T-cell (primary cell): ENCODE measurements at regions not wholly inside any gene's neighbourhood (a gene's known extent, or its start where the extent isn't known, plus 50 kb on each side); places are given as distances from the start of the nearest gene placed in this dataset.
"Not testable (repeated sequence)": the region's sequence is repeated elsewhere in the genome, so short reads cannot be mapped to it uniquely, and the experiment has no call there.

Experiments
- ATAC-seq, 4 experiments: fragments of 200-7000 bp in 3 of 4; fragments of 150-1000 bp in 1 of 4; cut with Tn5 transposase; replicated peaks in 1 of 4; 1 replicate in 3 of 4; 2 replicates in 1 of 4; pipeline ENCODE4 v1.10.0; 2021; ENCODE audit warnings: moderate library complexity in 3 of 4, mild to moderate bottlenecking in 2 of 4, moderate number of reproducible peaks in 1 of 4
- CTCF ChIA-PET, 2 donors: fragments of 300-600 bp; sonication (Branson Sonifier 250); formaldehyde crosslinking; loops; one replicate each; lab custom pipeline; 2022; ENCODE audit warnings: antibody characterized with exemption in 2 of 2; lab: Charles Lee
- POLR2A ChIA-PET, 2 donors: fragments of 300-600 bp; sonication (Branson Sonifier 250); formaldehyde crosslinking; loops; one replicate each; lab custom pipeline; 2022; ENCODE audit warnings: antibody characterized with exemption in 2 of 2; lab: Charles Lee
- DNase-seq, 35 experiments: peaks; one replicate each; pipeline versions ENCODE4 v3.0.0 to v3.0.0-alpha.2; 2013 to 2023
- H3K27ac ChIP-seq: one replicate; pipeline ENCODE4 v1.5.1; 2013; ENCODE audit warnings: low read length
- H3K27me3 ChIP-seq, 2 experiments: replicated peaks in 1 of 2; 1 replicate in 1 of 2; 2 replicates in 1 of 2; pipeline versions ENCODE4 v1.6.1 to v1.7.0; 2013; ENCODE audit warnings: low read length in 1 of 2, mixed read lengths in 1 of 2; ENCODE audit not compliant: control insufficient read depth in 2 of 2, insufficient read depth in 2 of 2; ENCODE audit errors: extremely low read depth in 1 of 2
- H3K36me3 ChIP-seq, 2 donors: 1 replicate in 1 of 2; 2 replicates in 1 of 2; pipeline versions ENCODE4 v1.6.1 to v1.7.0; 2013; ENCODE audit warnings: low read length in 1 of 2; ENCODE audit not compliant: control insufficient read depth in 2 of 2, insufficient read depth in 1 of 2; ENCODE audit errors: extremely low read depth in 1 of 2
- H3K4me1 ChIP-seq, 2 experiments: 1 replicate in 1 of 2; 2 replicates in 1 of 2; pipeline versions ENCODE4 v1.6.1 to v1.7.0; 2013; ENCODE audit warnings: low read length in 2 of 2, mixed read lengths in 1 of 2; ENCODE audit not compliant: insufficient read depth in 2 of 2, control insufficient read depth in 1 of 2; ENCODE audit errors: extremely low read depth in 1 of 2
- H3K4me3 ChIP-seq, 2 donors: 1 replicate in 1 of 2; 2 replicates in 1 of 2; pipeline versions ENCODE4 v1.5.1 to v1.7.0; 2013; ENCODE audit warnings: mild to moderate bottlenecking in 2 of 2, low read length in 1 of 2, moderate library complexity in 1 of 2; ENCODE audit not compliant: control insufficient read depth in 1 of 2; ENCODE audit errors: extremely low read depth in 1 of 2
- H3K9me3 ChIP-seq: 2 replicates; pipeline ENCODE4 v1.7.0; 2013
- H3K27ac Mint-ChIP-seq, 2 donors: one replicate each; pipeline ENCODE4 v1.8.0; 2020 to 2021; ENCODE audit warnings: mild to moderate bottlenecking in 2 of 2, mixed read lengths in 2 of 2
- H3K27me3 Mint-ChIP-seq, 2 donors: one replicate each; pipeline ENCODE4 v1.8.0; 2021 to 2022; ENCODE audit warnings: mixed read lengths in 2 of 2
- H3K36me3 Mint-ChIP-seq: one replicate; pipeline ENCODE4 v1.8.0; 2021; ENCODE audit warnings: mixed read lengths
- H3K4me1 Mint-ChIP-seq, 3 donors: one replicate each; pipeline ENCODE4 v1.8.0; 2020 to 2022; ENCODE audit warnings: mixed read lengths in 3 of 3, mild to moderate bottlenecking in 1 of 3
- H3K4me3 Mint-ChIP-seq, 3 donors: one replicate each; pipeline ENCODE4 v1.8.0; 2020 to 2022; ENCODE audit warnings: mild to moderate bottlenecking in 3 of 3, mixed read lengths in 3 of 3, moderate library complexity in 3 of 3
- H3K9me3 Mint-ChIP-seq, 3 donors: one replicate each; pipeline ENCODE4 v1.8.0; 2020 to 2022; ENCODE audit warnings: mixed read lengths in 3 of 3
- WGBS: methylation state at CpG from one replicate; pipeline ENCODE4 v1.1.5; 2013; ENCODE audit warnings: missing lambda C conversion rate; ENCODE audit not compliant: insufficient coverage; 5-methylcytosine and 5-hydroxymethylcytosine counted together

- Mint-ChIP-seq H3K36me3 (no peaks in the 10 kb centered on the region), H3K4me1 (peaks cover 0 to 3% (median 0%) of the 10 kb centered on the region in 3 donors), H3K27me3 (peaks cover 0 to 8% of the 10 kb centered on the region in 2 donors), H3K9me3 (no peaks in the 10 kb centered on the region), H3K27ac (no peak overlapping the region), H3K4me3 (no peak overlapping the region)
- peak in 34 of 35 experiments; percentile 11 to 67 (median 38) for DNase-seq
- WGBS: no CpG with 5 or more reads among the region's 26 CpGs
- Histone ChIP-seq H3K27ac (no peak overlapping the region), H3K9me3 (no peaks in the 10 kb centered on the region), H3K4me1 (peaks cover 0 to 4% of the 10 kb centered on the region in 2 experiments), H3K36me3 (no peaks in the 10 kb centered on the region), H3K27me3 (no peaks in the 10 kb centered on the region), H3K4me3 (no peak overlapping the region)
- ChIA-PET POLR2A (no interaction called here), CTCF (interaction anchor here in 1 of 2 donors (0.7 kb wide), 1 partner anchor 98 kb away, joined by 3 read pairs; no protein-coding TSS in a partner anchor)
- ATAC-seq: peak in 3 of 4 experiments; percentile 50 to 61 (median 55)
These were observed 73.6 kb upstream of the RBMX start for GRCh38 chrX:136953867-136954787.

- ChIA-PET CTCF (no interaction called here), POLR2A (no interaction called here)
- H3K9me3 ChIP-seq: no peaks in the 10 kb centered on the region
- peaks cover 0 to 4% of the 10 kb centered on the region in 2 experiments for H3K4me1 ChIP-seq
- no peak overlapping the region for H3K27ac Mint-ChIP-seq
- H3K36me3 ChIP-seq: no peaks in the 10 kb centered on the region
- DNase-seq: no peak
- H3K36me3 Mint-ChIP-seq: no peaks in the 10 kb centered on the region
- peaks cover 0 to 4% of the 10 kb centered on the region in 2 donors for H3K27me3 Mint-ChIP-seq
- H3K4me1 Mint-ChIP-seq: peaks cover 0 to 3% (median 0%) of the 10 kb centered on the region in 3 donors
- no peak overlapping the region for H3K27ac ChIP-seq
- WGBS: no CpG with 5 or more reads among the region's 4 CpGs
- no peaks in the 10 kb centered on the region for H3K27me3 ChIP-seq
- ATAC-seq: no peak
- no peaks in the 10 kb centered on the region for H3K9me3 Mint-ChIP-seq
- H3K4me3 ChIP-seq: no peak overlapping the region
- no peak overlapping the region for H3K4me3 Mint-ChIP-seq
These were observed 69.7 kb upstream of the RBMX start for GRCh38 chrX:136950211-136950610.

- no peak overlapping the region for H3K27ac Mint-ChIP-seq
- CTCF ChIA-PET: interaction anchor here (0.5 to 1.0 kb wide), 3 partner anchors 16 to 689 kb away, joined by 3 to 6 read pairs (median 3); no protein-coding TSS in a partner anchor
- WGBS: no CpG with 5 or more reads among the region's 9 CpGs
These were observed 61.1 kb upstream of the RBMX start for GRCh38 chrX:136941396-136942337.

GRCh38 chrX:136936183-136936549 lies 55.6 kb upstream of the RBMX start:
- Mint-ChIP-seq H3K27me3 (peaks cover 0 to 10% of the 10 kb centered on the region in 2 donors), H3K36me3 (peaks cover 6% of the 10 kb centered on the region), H3K4me3 (peak overlapping the region; percentile 52 to 81 (median 66)), H3K27ac (peak overlapping the region; percentile 85 to 96), H3K4me1 (peaks cover 14 to 19% (median 18%) of the 10 kb centered on the region in 3 donors), H3K9me3 (no peaks in the 10 kb centered on the region)
- Histone ChIP-seq H3K27me3 (no peaks in the 10 kb centered on the region), H3K36me3 (no peaks in the 10 kb centered on the region), H3K4me1 (peaks cover 0 to 5% of the 10 kb centered on the region in 2 experiments), H3K27ac (peak overlapping the region; percentile 42), H3K4me3 (no peak overlapping the region), H3K9me3 (no peaks in the 10 kb centered on the region)
- POLR2A ChIA-PET: interaction anchor here in 1 of 2 donors (0.5 kb wide), 1 partner anchor 958 kb away, joined by 3 read pairs; no protein-coding TSS in a partner anchor
- CTCF ChIA-PET: no interaction called here
- WGBS: no CpG with 5 or more reads among the region's 2 CpGs
- DNase-seq (no peak), ATAC-seq (no peak)

More at GRCh38 chrX:136941396-136942337, 61.1 kb upstream of the RBMX start:
- POLR2A ChIA-PET: no interaction called here
- no peaks in the 10 kb centered on the region for H3K36me3 ChIP-seq
- H3K27ac ChIP-seq: no peak overlapping the region
- Mint-ChIP-seq H3K27me3 (peaks cover 0 to under 1% of the 10 kb centered on the region in 2 donors), H3K4me3 (no peak overlapping the region), H3K4me1 (peaks cover 0 to 2% (median 1%) of the 10 kb centered on the region in 3 donors), H3K9me3 (no peaks in the 10 kb centered on the region), H3K36me3 (peaks cover 4% of the 10 kb centered on the region)
- DNase-seq (no peak), ATAC-seq (no peak)
- H3K4me3 ChIP-seq: no peak overlapping the region
- no peaks in the 10 kb centered on the region for H3K4me1 ChIP-seq
- H3K27me3 ChIP-seq: no peaks in the 10 kb centered on the region
- no peaks in the 10 kb centered on the region for H3K9me3 ChIP-seq

- POLR2A ChIA-PET, H3K36me3 Mint-ChIP-seq, H3K4me1 ChIP-seq, CTCF ChIA-PET, H3K36me3 ChIP-seq, H3K27me3 Mint-ChIP-seq, H3K9me3 ChIP-seq, H3K9me3 Mint-ChIP-seq, H3K27me3 ChIP-seq: not testable (repeated sequence)
- peak overlapping the region; percentile 85 to 96 for H3K27ac Mint-ChIP-seq
- peak in 3 of 35 experiments; percentile 0 to 25 (median 1) for DNase-seq
- H3K4me3 Mint-ChIP-seq: peak overlapping the region; percentile 52 to 81 (median 66)
- peak in 1 of 4 experiments; percentile 34 for ATAC-seq
- H3K4me3 ChIP-seq: peak overlapping the region in 1 of 2 donors; percentile 37
- 85% methylated on average over 4 of the region's 16 CpGs for WGBS
- H3K4me1 Mint-ChIP-seq: peaks cover 14 to 19% (median 18%) of the 10 kb centered on the region in 3 donors
- peak overlapping the region; percentile 47 for H3K27ac ChIP-seq
These were observed 55.1 kb upstream of the RBMX start for GRCh38 chrX:136935533-136936182.
